Activated CD4-positive, alpha-beta memory T cell treated with anti-CD3 and anti-CD28 coated beads for 36 hours (primary cell): ENCODE measurements at regions not wholly inside any gene's neighbourhood (a gene's known extent, or its start where the extent isn't known, plus 50 kb on each side); places are given as distances from the start of the nearest gene placed in this dataset.
"Not testable (repeated sequence)": the region's sequence is repeated elsewhere in the genome, so short reads cannot be mapped to it uniquely, and the experiment has no call there.

Source experiments
- CTCF ChIA-PET: fragments of 350-600 bp; sonication (Branson Sonifier 250); formaldehyde crosslinking; loops from one replicate; lab custom pipeline; 2021; ENCODE audit warnings: antibody characterized with exemption, inconsistent platforms; lab: Charles Lee
- POLR2A ChIA-PET: fragments of 350-600 bp; sonication (Branson Sonifier 250); formaldehyde crosslinking; loops from one replicate; lab custom pipeline; 2021; ENCODE audit warnings: antibody characterized with exemption; lab: Charles Lee
- DNase-seq: peaks from one replicate; pipeline ENCODE4 v3.0.0-alpha.2; 2020
- H3K27ac Mint-ChIP-seq: one replicate; pipeline ENCODE4 v1.8.0; 2021; ENCODE audit warnings: mixed read lengths
- H3K27me3 Mint-ChIP-seq: one replicate; pipeline ENCODE4 v1.8.0; 2021; ENCODE audit warnings: mixed read lengths
- H3K36me3 Mint-ChIP-seq: one replicate; pipeline ENCODE4 v1.8.0; 2021; ENCODE audit warnings: mixed read lengths
- H3K4me1 Mint-ChIP-seq: one replicate; pipeline ENCODE4 v1.8.0; 2021; ENCODE audit warnings: low read depth, mixed read lengths
- H3K4me3 Mint-ChIP-seq: one replicate; pipeline ENCODE4 v1.8.0; 2021; ENCODE audit warnings: mild to moderate bottlenecking, mixed read lengths
- H3K9me3 Mint-ChIP-seq: one replicate; pipeline ENCODE4 v1.8.0; 2021; ENCODE audit warnings: mixed read lengths
- intact Hi-C: fragments of 100-400 bp; cut with micrococcal nuclease; formaldehyde crosslinking; loops from one replicate; pipeline ENCODE4 v1.15.1; 2023

GRCh38 chr21:7853426-7853825 lies 2668.0 kb upstream of the TPTE start:
- intact Hi-C loops, H3K4me3 Mint-ChIP-seq, H3K36me3 Mint-ChIP-seq, H3K27me3 Mint-ChIP-seq, H3K27ac Mint-ChIP-seq, H3K4me1 Mint-ChIP-seq, H3K9me3 Mint-ChIP-seq, DNase-seq, CTCF ChIA-PET, POLR2A ChIA-PET: not testable (repeated sequence)

DNA sequence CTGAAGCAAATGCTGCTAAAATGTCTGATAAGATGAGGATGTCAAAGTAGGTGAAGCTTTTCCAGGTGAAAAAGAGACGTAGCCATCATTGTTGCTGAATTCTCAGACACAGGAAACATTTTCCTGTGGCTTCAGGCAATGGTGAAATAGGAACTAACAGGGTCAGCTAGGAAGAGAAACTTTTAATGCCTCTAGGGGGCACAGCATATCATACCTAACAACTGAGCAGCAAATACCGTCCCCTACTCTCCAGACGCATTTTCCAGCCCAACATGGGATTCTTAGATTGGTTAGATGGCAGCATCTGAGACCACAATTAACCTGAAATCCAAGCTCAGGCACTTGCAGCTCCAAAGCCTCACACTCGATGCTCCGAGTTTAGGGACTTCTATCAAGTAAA lies 2667.5 kb upstream of the TPTE start:
- intact Hi-C loops, H3K9me3 Mint-ChIP-seq, CTCF ChIA-PET, H3K4me1 Mint-ChIP-seq, H3K27ac Mint-ChIP-seq, H3K4me3 Mint-ChIP-seq, DNase-seq, POLR2A ChIA-PET, H3K27me3 Mint-ChIP-seq, H3K36me3 Mint-ChIP-seq: not testable (repeated sequence)
